Tibial artery (tissue), 4 donors: ENCODE measurements at regions not wholly inside any gene's neighbourhood (a gene's known extent, or its start where the extent isn't known, plus 50 kb on each side); places are given as distances from the start of the nearest gene placed in this dataset.

Experiments used
- DNase-seq, 2 donors: peaks; one replicate each; pipeline ENCODE4 v3.0.0-alpha.2; 2019
- H3K27ac ChIP-seq, 2 donors: fragments of 200-600 bp; sonication (generic) in 1 of 2; 1 replicate in 1 of 2; 2 replicates in 1 of 2; pipeline ENCODE4 v1.5.1; 2018 to 2019; ENCODE audit warnings: mild to moderate bottlenecking in 1 of 2
- H3K27me3 ChIP-seq, 2 donors: fragments of 200-600 bp; sonication (generic) in 1 of 2; one replicate each; pipeline versions ENCODE4 v1.5.1 to v1.6.0; 2016 to 2019
- H3K36me3 ChIP-seq, 3 donors: fragments of 200-600 bp; sonication (generic) in 2 of 3; one replicate each; pipeline ENCODE4 v1.5.1; 2016 to 2019; ENCODE audit warnings: mild to moderate bottlenecking in 2 of 3
- H3K4me1 ChIP-seq, 4 donors: fragments of 200-600 bp; sonication (generic) in 2 of 4; 1 replicate in 3 of 4; 2 replicates in 1 of 4; pipeline ENCODE4 v1.5.1; 2016 to 2019
- H3K4me3 ChIP-seq, 2 donors: fragments of 200-600 bp; sonication (generic) in 1 of 2; 1 replicate in 1 of 2; 2 replicates in 1 of 2; pipeline ENCODE4 v1.5.1; 2018 to 2019; ENCODE audit warnings: mild to moderate bottlenecking in 2 of 2
- H3K9me3 ChIP-seq, 3 donors: fragments of 200-600 bp; sonication (generic) in 1 of 3; one replicate each; pipeline ENCODE4 v1.5.1; 2016 to 2019
- CTCF ChIP-seq, 2 experiments: fragments of 200-600 bp in 1 of 2; fragments of 450-650 bp in 1 of 2; IDR thresholded peaks; one replicate each; pipeline ENCODE4 v1.5.1; 2017 to 2019; ENCODE audit warnings: antibody characterized with exemption in 2 of 2, mild to moderate bottlenecking in 1 of 2, moderate library complexity in 1 of 2
- intact Hi-C: fragments of 100-400 bp; cut with DNase I; formaldehyde crosslinking; loops from one replicate; pipeline ENCODE4 v1.15.0; 2023; ENCODE audit warnings: low total_unique reads

- H3K27ac ChIP-seq, result no peak overlapping the region
- H3K4me3 ChIP-seq, result no peak overlapping the region
- DNase-seq, result no peak
- TF ChIP-seq CTCF (IDR thresholded peaks at IDR 0.05), result no peak
- intact Hi-C loops, result no loop called here
- no peaks in the 10 kb centered on the region for H3K9me3 ChIP-seq
- no peaks in the 10 kb centered on the region for H3K27me3 ChIP-seq
- no peaks in the 10 kb centered on the region for H3K36me3 ChIP-seq
- H3K4me1 ChIP-seq, result no peaks in the 10 kb centered on the region
These were observed 285.4 kb downstream of the SLCO4C1 start for GRCh38 chr5:102010644-102011043.

- no peak for DNase-seq
- no peaks in the 10 kb centered on the region for H3K4me1 ChIP-seq
- no peak overlapping the region for H3K27ac ChIP-seq
- H3K4me3 ChIP-seq, result no peak overlapping the region
- no peak for TF ChIP-seq CTCF (IDR thresholded peaks at IDR 0.05)
- no peaks in the 10 kb centered on the region for H3K27me3 ChIP-seq
- no peaks in the 10 kb centered on the region for H3K9me3 ChIP-seq
- no peaks in the 10 kb centered on the region for H3K36me3 ChIP-seq
- intact Hi-C loops, result no loop called here
These were observed 298.8 kb downstream of the SLCO4C1 start for GRCh38 chr5:101997235-101997634.

GRCh38 chr5:101995585-101995984 is 300.5 kb downstream of the SLCO4C1 start:
- intact Hi-C loops, result no loop called here
- Histone ChIP-seq H3K9me3 (no peaks in the 10 kb centered on the region), H3K27ac (no peak overlapping the region), H3K4me3 (no peak overlapping the region), H3K4me1 (no peaks in the 10 kb centered on the region), H3K27me3 (no peaks in the 10 kb centered on the region), H3K36me3 (no peaks in the 10 kb centered on the region)
- DNase-seq, result no peak
- no peak for TF ChIP-seq CTCF (IDR thresholded peaks at IDR 0.05)

- no peaks in the 10 kb centered on the region for H3K9me3 ChIP-seq
- H3K36me3 ChIP-seq, result no peaks in the 10 kb centered on the region
- TF ChIP-seq CTCF (IDR thresholded peaks at IDR 0.05), result no peak
- intact Hi-C loops, result no loop called here
- H3K27ac ChIP-seq, result no peak overlapping the region
- H3K4me1 ChIP-seq, result no peaks in the 10 kb centered on the region
- H3K4me3 ChIP-seq, result no peak overlapping the region
- no peaks in the 10 kb centered on the region for H3K27me3 ChIP-seq
- no peak for DNase-seq
These were observed 304.6 kb downstream of the SLCO4C1 start for GRCh38 chr5:101991486-101991885.

GRCh38 chr5:101989659-101990058 is 306.4 kb downstream of the SLCO4C1 start:
- TF ChIP-seq CTCF (IDR thresholded peaks at IDR 0.05), result no peak
- no peaks in the 10 kb centered on the region for H3K36me3 ChIP-seq
- no peaks in the 10 kb centered on the region for H3K27me3 ChIP-seq
- no peak overlapping the region for H3K4me3 ChIP-seq
- intact Hi-C loops, result no loop called here
- DNase-seq, result no peak
- H3K27ac ChIP-seq, result no peak overlapping the region
- H3K4me1 ChIP-seq, result no peaks in the 10 kb centered on the region
- H3K9me3 ChIP-seq, result no peaks in the 10 kb centered on the region

GRCh38 chr5:101977729-101978345 is 318.2 kb downstream of the SLCO4C1 start:
- no peak for DNase-seq
- H3K27me3 ChIP-seq, result no peaks in the 10 kb centered on the region
- intact Hi-C loops, result no loop called here

More at GRCh38 chr5:101977729-101978345, 318.2 kb downstream of the SLCO4C1 start:
- H3K36me3 ChIP-seq, result no peaks in the 10 kb centered on the region
- no peaks in the 10 kb centered on the region for H3K9me3 ChIP-seq
- H3K4me3 ChIP-seq, result no peak overlapping the region
- TF ChIP-seq CTCF (IDR thresholded peaks at IDR 0.05), result peak; percentile 34 to 40
- H3K4me1 ChIP-seq, result no peaks in the 10 kb centered on the region
- H3K27ac ChIP-seq, result no peak overlapping the region
